Body of pancreas (tissue), 4 donors: ENCODE measurements at regions not wholly inside any gene's neighbourhood (a gene's known extent, or its start where the extent isn't known, plus 50 kb on each side); places are given as distances from the start of the nearest gene placed in this dataset.

ENCODE experiments used
- POLR2A ChIP-seq, 3 donors: fragments of 450-650 bp; IDR thresholded peaks; one replicate each; pipeline ENCODE4 v1.6.1; 2016; ENCODE audit warnings: antibody characterized with exemption in 3 of 3, mild to moderate bottlenecking in 2 of 3
- TF ChIP-seq, protein P1 (sequence below), 7 experiments: fragments of 450-650 bp in 4 of 7; fragments of 200-600 bp in 3 of 7; sonication (generic) in 3 of 7; IDR thresholded peaks; one replicate each; pipeline ENCODE4 v1.5.1; 2016 to 2019; ENCODE audit warnings: antibody characterized with exemption in 7 of 7

DNA sequence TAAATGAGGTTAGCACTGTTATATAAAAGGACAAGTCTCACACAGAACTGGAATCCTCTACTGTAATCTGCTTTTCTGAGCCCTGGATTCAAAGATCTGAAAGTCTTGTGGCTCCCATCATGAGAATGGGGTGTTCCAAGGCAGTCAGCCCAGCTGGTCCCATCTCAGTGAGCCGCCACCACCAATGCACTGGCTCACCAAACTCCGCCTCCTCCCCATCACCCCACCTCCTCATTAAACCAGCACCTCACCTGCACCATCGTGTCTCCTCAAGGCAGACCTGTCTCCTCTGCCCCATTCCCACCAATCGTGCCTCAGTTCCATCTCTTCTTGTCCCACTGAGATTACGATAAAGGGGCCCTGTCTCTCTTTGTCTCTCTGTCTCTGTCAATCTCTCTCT, 166.7 kb downstream of the USP12 start:
- TF ChIP-seq POLR2A (IDR thresholded peaks at IDR 0.05) = no peak
- TF ChIP-seq, protein P1, sequence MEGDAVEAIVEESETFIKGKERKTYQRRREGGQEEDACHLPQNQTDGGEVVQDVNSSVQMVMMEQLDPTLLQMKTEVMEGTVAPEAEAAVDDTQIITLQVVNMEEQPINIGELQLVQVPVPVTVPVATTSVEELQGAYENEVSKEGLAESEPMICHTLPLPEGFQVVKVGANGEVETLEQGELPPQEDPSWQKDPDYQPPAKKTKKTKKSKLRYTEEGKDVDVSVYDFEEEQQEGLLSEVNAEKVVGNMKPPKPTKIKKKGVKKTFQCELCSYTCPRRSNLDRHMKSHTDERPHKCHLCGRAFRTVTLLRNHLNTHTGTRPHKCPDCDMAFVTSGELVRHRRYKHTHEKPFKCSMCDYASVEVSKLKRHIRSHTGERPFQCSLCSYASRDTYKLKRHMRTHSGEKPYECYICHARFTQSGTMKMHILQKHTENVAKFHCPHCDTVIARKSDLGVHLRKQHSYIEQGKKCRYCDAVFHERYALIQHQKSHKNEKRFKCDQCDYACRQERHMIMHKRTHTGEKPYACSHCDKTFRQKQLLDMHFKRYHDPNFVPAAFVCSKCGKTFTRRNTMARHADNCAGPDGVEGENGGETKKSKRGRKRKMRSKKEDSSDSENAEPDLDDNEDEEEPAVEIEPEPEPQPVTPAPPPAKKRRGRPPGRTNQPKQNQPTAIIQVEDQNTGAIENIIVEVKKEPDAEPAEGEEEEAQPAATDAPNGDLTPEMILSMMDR (IDR thresholded peaks at IDR 0.05) = no peak
